CD4-positive, alpha-beta memory T cell (primary cell): ENCODE measurements at regions not wholly inside any gene's neighbourhood (a gene's known extent, or its start where the extent isn't known, plus 50 kb on each side); places are given as distances from the start of the nearest gene placed in this dataset.

Experiments
- CTCF ChIA-PET: fragments of 350-600 bp; sonication (Branson Sonifier 250); formaldehyde crosslinking; loops from one replicate; lab custom pipeline; 2021; ENCODE audit warnings: inconsistent platforms; ENCODE audit not compliant: partially characterized antibody; lab: Charles Lee
- POLR2A ChIA-PET: fragments of 350-600 bp; sonication (Branson Sonifier 250); formaldehyde crosslinking; loops from one replicate; lab custom pipeline; 2021; ENCODE audit not compliant: partially characterized antibody; lab: Charles Lee
- DNase-seq, 5 donors: peaks; one replicate each; pipeline versions ENCODE4 v3.0.0 to v3.0.0-alpha.2; 2020 to 2022; ENCODE audit warnings: mixed read lengths in 1 of 5
- H3K27ac ChIP-seq: one replicate; pipeline ENCODE4 v1.7.0; 2013; ENCODE audit warnings: low read depth, low read length
- H3K27me3 ChIP-seq: 2 replicates; pipeline ENCODE4 v1.7.0; 2013; ENCODE audit warnings: mild to moderate bottlenecking, low read length, moderate library complexity; ENCODE audit not compliant: insufficient read depth
- H3K36me3 ChIP-seq: 2 replicates; pipeline ENCODE4 v1.7.0; 2013; ENCODE audit warnings: mild to moderate bottlenecking, low read length, moderate library complexity; ENCODE audit not compliant: insufficient read depth
- H3K4me1 ChIP-seq: 2 replicates; pipeline ENCODE4 v1.7.0; 2013; ENCODE audit warnings: mild to moderate bottlenecking, low read length, moderate library complexity; ENCODE audit not compliant: insufficient read depth
- H3K4me3 ChIP-seq, 2 donors: one replicate each; pipeline ENCODE4 v1.7.0; 2013; ENCODE audit warnings: low read length in 2 of 2, mild to moderate bottlenecking in 1 of 2
- H3K9me3 ChIP-seq, 2 donors: one replicate each; pipeline ENCODE4 v1.7.0; 2013; ENCODE audit warnings: low read length in 2 of 2, control low read depth in 1 of 2; ENCODE audit not compliant: control insufficient read depth in 1 of 2
- H3K27ac Mint-ChIP-seq, 7 donors: one replicate each; pipeline ENCODE4 v1.8.0; 2020 to 2021; ENCODE audit warnings: mixed read lengths in 7 of 7, mild to moderate bottlenecking in 6 of 7, inconsistent platforms in 3 of 7, moderate library complexity in 3 of 7
- H3K27me3 Mint-ChIP-seq, 2 donors: one replicate each; pipeline ENCODE4 v1.8.0; 2020 to 2021; ENCODE audit warnings: mixed read lengths in 2 of 2
- H3K36me3 Mint-ChIP-seq, 2 donors: one replicate each; pipeline ENCODE4 v1.8.0; 2020 to 2021; ENCODE audit warnings: mixed read lengths in 2 of 2, inconsistent platforms in 1 of 2, mild to moderate bottlenecking in 1 of 2
- H3K4me1 Mint-ChIP-seq, 4 donors: one replicate each; pipeline ENCODE4 v1.8.0; 2020 to 2021; ENCODE audit warnings: mixed read lengths in 4 of 4, mild to moderate bottlenecking in 1 of 4
- H3K4me3 Mint-ChIP-seq, 8 donors: one replicate each; pipeline ENCODE4 v1.8.0; 2020 to 2021; ENCODE audit warnings: mixed read lengths in 8 of 8, mild to moderate bottlenecking in 7 of 8, moderate library complexity in 6 of 8, inconsistent platforms in 3 of 8
- H3K9me3 Mint-ChIP-seq, 8 donors: one replicate each; pipeline ENCODE4 v1.8.0; 2020 to 2021; ENCODE audit warnings: mixed read lengths in 8 of 8, mild to moderate bottlenecking in 5 of 8, inconsistent platforms in 3 of 8, moderate library complexity in 1 of 8
- intact Hi-C: fragments of 100-400 bp; cut with micrococcal nuclease; formaldehyde crosslinking; loops from one replicate; pipeline ENCODE4 v1.15.1; 2023

DNA sequence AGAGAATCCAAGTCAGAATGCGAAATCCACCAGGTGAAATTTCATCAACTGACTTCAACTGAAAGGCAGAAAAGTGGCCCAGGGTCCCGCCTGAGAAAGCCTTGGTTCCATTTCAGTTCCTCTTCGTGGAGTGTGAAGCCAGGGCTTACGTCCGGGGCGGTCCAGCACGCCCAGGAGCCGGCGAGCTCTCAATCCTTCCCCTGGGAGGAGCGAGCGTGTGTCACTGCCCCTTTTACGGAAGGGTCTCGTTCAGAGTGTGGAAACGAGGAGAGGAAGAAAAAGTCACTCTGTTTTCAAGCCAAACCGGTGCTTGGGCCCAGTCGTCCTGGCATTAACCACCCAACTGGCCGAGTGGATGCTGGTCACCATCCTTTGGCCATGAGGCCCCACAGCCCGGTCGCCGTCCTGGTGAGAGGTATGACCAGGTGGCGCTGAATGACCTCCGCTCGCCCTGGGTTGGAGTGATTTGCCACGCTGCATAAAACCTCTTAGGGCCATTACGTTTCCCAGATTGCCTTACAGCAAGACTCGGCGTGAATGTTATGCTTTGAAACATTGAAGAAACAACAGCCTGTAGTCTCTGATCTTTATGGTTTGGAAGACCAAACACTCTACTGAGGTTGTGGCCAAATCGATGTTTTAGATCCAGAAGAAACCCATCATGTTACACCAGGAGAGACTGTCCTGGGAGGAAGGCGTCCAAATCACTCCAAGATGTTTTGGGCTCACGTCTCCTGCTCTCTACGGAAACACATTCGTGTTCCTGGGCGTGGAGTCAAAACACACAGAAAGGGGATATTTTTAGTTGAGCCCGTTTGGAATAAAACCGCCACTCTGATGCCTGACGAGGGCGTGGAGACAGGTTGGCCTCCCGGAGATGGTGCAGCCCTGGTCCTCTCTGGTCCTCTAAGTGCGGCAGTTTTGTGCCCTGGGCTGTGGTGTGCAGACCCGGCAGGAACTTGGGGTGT is 93.6 kb upstream of the ACTRT2 start:
- H3K4me3 Mint-ChIP-seq, result no peak overlapping the region
- Histone ChIP-seq H3K27me3 (no peaks in the 10 kb centered on the region), H3K4me1 (no peaks in the 10 kb centered on the region), H3K27ac (no peak overlapping the region), H3K9me3 (no peaks in the 10 kb centered on the region), H3K4me3 (no peak overlapping the region), H3K36me3 (no peaks in the 10 kb centered on the region)
- DNase-seq, result no peak
- intact Hi-C loops, result no loop called here
- peaks cover 0 to 9% of the 10 kb centered on the region in 2 donors for H3K27me3 Mint-ChIP-seq
- no peaks in the 10 kb centered on the region for H3K36me3 Mint-ChIP-seq
- no peak overlapping the region for H3K27ac Mint-ChIP-seq
- H3K9me3 Mint-ChIP-seq, result no peaks in the 10 kb centered on the region
- POLR2A ChIA-PET, result no interaction called here
- CTCF ChIA-PET, result interaction anchor here (0.6 kb wide), 1 partner anchor 771 kb away, joined by 3 read pairs; no protein-coding TSS in a partner anchor
- H3K4me1 Mint-ChIP-seq, result no peaks in the 10 kb centered on the region

DNA sequence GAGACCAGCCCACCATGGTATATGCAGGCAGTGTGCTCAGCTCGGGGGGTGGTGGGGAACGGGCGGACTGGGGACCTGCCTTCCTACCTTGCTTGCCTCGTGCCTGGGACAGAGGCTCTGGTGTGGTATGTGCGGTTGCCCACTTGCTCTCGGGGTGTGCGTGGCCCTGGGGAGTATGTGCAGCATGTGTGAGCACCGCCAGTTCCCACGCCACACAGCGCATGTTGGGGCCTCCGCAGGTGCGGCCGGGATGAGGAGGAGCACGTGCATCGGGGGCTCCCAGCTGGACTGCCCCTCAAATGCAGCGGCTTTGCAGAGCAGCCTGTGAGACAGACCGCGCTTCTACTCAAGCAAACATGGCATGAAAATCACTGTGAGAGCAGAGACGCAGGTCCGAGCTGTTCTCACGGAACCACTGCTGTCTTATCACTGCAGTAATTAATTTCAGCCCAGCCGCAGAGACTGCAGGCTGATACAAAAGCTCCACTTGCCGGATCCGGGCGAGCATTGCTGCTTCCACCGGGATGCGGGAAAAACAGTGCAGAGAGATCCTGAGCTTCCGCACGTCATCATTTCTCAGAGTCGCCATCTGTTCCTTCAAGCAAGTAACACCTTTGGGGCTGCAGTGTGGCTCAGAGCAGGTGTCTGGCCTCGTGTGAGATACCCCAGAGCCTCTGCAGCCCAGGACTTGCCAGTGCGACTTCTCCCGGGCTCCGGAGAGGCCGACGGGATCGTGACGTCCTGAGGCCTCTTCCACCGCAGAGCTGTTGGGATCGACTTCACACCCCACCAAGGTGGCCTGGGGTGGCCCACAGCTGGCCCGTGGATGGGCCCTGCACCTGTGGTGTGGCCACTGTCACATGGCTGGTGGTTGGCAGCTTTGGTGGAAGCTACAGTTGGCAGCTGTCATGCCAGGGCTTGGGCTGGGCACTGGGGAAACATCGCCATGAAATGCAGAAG is 92.6 kb upstream of the ACTRT2 start:
- Histone ChIP-seq H3K4me1 (no peaks in the 10 kb centered on the region), H3K27ac (no peak overlapping the region), H3K36me3 (no peaks in the 10 kb centered on the region), H3K4me3 (no peak overlapping the region), H3K27me3 (no peaks in the 10 kb centered on the region), H3K9me3 (no peaks in the 10 kb centered on the region)
- no peak for DNase-seq
- no peak overlapping the region for H3K4me3 Mint-ChIP-seq
- H3K4me1 Mint-ChIP-seq, result no peaks in the 10 kb centered on the region
- ChIA-PET CTCF (no interaction called here), POLR2A (no interaction called here)
- intact Hi-C loops, result no loop called here
- no peaks in the 10 kb centered on the region for H3K36me3 Mint-ChIP-seq
- no peaks in the 10 kb centered on the region for H3K9me3 Mint-ChIP-seq
- H3K27ac Mint-ChIP-seq, result no peak overlapping the region
- peaks cover 0 to 9% of the 10 kb centered on the region in 2 donors for H3K27me3 Mint-ChIP-seq

DNA sequence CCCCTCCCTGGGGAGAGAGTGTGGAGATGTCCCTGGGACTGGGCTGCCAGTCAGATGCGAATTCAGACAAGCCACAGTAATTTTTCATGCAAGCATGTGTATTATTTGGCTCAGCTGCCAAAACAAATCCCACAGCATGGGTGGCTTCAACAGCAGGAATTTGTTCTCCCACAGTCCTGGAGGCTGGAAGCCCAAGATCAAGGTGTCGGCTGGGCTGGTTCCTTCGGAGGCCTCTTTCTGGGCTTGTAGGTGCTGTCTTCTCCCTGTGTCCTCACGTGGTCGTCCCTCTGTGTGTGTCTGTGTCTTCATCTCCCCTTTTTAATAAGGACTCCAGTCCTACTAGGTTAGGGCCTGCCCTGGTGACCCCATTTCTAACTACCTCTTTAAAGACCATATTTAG is 91.9 kb upstream of the ACTRT2 start:
- Mint-ChIP-seq H3K27me3 (peaks cover 0 to 9% of the 10 kb centered on the region in 2 donors), H3K4me3 (no peak overlapping the region), H3K9me3 (no peaks in the 10 kb centered on the region), H3K27ac (no peak overlapping the region), H3K36me3 (no peaks in the 10 kb centered on the region), H3K4me1 (no peaks in the 10 kb centered on the region)
- Histone ChIP-seq H3K4me3 (no peak overlapping the region), H3K4me1 (no peaks in the 10 kb centered on the region), H3K9me3 (no peaks in the 10 kb centered on the region), H3K36me3 (no peaks in the 10 kb centered on the region), H3K27me3 (no peaks in the 10 kb centered on the region), H3K27ac (no peak overlapping the region)
- DNase-seq, result no peak
- POLR2A ChIA-PET, result no interaction called here
- CTCF ChIA-PET, result no interaction called here
- intact Hi-C loops, result no loop called here

DNA sequence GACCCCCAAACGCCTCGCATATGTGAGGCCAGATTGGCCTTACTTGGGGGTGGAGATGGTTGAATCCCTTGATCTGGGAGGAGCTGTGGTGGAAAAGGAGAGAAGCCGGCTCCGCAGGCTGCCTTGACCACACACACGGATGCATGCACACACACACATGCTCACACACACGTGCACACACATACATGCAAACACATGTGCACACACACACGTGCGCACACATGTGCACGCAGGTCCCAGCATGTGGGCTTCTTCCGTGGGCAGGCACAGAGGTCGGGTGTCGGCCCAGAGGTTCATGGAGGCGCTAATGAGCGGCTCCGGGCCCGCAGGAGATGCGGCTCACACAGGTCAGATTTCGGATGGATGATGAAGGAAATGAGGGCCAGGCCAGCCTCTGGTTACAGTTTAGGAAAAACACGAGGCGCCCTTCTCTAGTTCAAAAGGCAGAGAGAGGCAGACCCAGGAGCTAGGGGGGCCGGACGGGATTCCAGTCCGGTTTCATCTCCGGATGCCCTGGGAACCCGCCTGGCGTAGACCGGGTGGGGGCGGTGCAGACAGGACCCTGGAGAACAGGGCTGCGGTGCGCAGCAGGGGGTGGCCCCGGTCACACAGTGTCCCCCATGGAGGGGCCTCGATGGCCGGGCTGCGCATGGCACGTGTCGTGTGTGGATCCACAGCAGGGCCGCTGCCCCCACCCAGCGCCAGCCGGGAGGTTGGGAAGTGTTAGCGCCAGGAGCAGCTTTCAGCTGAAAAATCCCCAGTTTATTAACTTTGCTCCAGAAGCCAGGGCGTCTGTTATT is 91.1 kb upstream of the ACTRT2 start:
- intact Hi-C loops, result no loop called here
- no peaks in the 10 kb centered on the region for H3K9me3 ChIP-seq
- POLR2A ChIA-PET, result no interaction called here
- DNase-seq, result no peak
- no peak overlapping the region for H3K4me3 ChIP-seq
- H3K27ac Mint-ChIP-seq, result no peak overlapping the region
- H3K27ac ChIP-seq, result no peak overlapping the region
- CTCF ChIA-PET, result no interaction called here
- no peaks in the 10 kb centered on the region for H3K27me3 ChIP-seq
- H3K36me3 ChIP-seq, result no peaks in the 10 kb centered on the region
- H3K4me1 Mint-ChIP-seq, result no peaks in the 10 kb centered on the region
- no peaks in the 10 kb centered on the region for H3K4me1 ChIP-seq
- H3K9me3 Mint-ChIP-seq, result no peaks in the 10 kb centered on the region
- H3K36me3 Mint-ChIP-seq, result no peaks in the 10 kb centered on the region
- H3K27me3 Mint-ChIP-seq, result peaks cover 0 to 9% of the 10 kb centered on the region in 2 donors
- no peak overlapping the region for H3K4me3 Mint-ChIP-seq

DNA sequence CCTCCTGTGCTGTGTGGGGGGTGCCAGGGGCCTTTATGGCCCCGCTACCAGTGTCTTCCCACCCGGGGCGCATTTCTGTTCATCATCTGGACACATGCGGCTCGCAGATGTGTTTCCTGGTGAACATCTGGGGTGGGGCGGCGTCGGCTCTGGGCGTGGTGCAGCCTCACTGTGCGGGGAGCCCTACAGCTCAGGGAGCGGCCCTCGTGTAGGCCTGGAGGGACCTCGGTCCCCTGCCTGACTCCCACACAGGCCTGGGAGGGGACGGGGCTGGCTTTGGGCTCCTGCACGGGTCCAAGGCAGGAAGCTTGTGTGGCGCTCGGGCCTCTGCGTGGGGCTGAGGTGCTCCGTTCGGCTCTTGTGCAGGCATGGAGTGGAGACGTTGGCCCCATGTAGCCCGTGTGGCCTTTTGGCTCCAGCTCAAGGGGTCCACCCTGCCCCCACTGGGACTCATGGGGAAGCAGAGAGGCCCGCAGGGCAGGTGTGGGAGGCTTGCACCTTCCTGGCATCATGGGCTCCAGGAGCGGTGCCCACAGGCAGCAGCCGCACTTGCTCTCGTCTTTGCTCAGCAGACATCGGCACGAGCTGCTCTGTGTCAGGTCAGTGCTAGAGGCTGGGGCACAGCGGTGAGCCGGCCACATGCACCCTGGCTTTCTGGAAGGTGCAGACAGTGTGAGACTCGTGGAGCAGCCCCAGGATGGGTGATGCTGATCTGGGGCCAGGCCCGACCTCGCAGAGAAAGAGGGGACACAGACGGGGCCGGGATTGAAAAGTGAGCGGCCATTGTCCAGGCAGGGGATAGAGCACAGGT is 90.1 kb upstream of the ACTRT2 start:
- H3K27me3 Mint-ChIP-seq, result peaks cover 0 to 9% of the 10 kb centered on the region in 2 donors
- intact Hi-C loops, result no loop called here
- H3K9me3 ChIP-seq, result no peaks in the 10 kb centered on the region

DNA sequence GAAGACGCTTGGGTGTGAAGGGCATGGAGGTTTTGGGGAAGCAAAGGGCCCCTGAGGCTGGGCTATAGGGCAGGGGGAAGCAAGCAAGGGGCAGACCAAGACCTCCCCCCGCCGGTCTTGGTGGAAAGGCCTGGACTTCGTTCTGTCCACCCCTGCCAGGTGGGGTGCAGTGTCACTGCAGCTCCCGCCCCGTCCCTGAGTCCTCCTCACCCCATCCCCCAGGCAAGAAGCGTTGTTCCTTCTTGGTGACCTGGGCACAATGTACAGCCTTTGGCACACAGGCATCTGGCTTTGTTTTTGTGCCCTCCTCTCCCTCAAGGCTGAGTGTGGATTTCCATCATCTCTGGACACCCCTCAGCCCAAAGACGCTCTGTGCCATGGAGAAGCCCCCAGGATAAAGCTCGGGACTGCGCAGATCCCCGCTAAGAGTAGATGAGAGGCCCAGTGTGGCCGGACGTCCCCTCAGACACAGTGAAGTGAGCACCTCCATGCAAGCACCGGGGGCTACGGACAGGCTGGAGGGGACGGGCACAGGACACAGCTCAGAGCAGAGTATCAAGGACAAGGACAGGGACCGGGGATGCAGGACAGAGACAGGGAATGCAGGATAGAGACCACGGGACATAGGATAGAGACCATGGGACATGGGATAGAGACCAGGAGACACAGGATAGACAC is 89.4 kb upstream of the ACTRT2 start:
- DNase-seq, result no peak
- H3K4me1 ChIP-seq, result no peaks in the 10 kb centered on the region
- no peak overlapping the region for H3K27ac ChIP-seq
- Mint-ChIP-seq H3K4me1 (no peaks in the 10 kb centered on the region), H3K4me3 (no peak overlapping the region), H3K27me3 (peaks cover 0 to 9% of the 10 kb centered on the region in 2 donors), H3K27ac (no peak overlapping the region), H3K9me3 (peaks cover 0 to 2% (median 0%) of the 10 kb centered on the region in 8 donors), H3K36me3 (no peaks in the 10 kb centered on the region)
- no peaks in the 10 kb centered on the region for H3K9me3 ChIP-seq
- H3K36me3 ChIP-seq, result no peaks in the 10 kb centered on the region
- ChIA-PET POLR2A (no interaction called here), CTCF (no interaction called here)
- intact Hi-C loops, result no loop called here
- H3K4me3 ChIP-seq, result no peak overlapping the region
- no peaks in the 10 kb centered on the region for H3K27me3 ChIP-seq

More for the DNA sequence above, 90.1 kb upstream of the ACTRT2 start:
- H3K4me3 Mint-ChIP-seq, result no peak overlapping the region
- no peaks in the 10 kb centered on the region for H3K4me1 Mint-ChIP-seq
- Histone ChIP-seq H3K27me3 (no peaks in the 10 kb centered on the region), H3K4me1 (no peaks in the 10 kb centered on the region), H3K36me3 (no peaks in the 10 kb centered on the region), H3K27ac (no peak overlapping the region), H3K4me3 (no peak overlapping the region)
- H3K9me3 Mint-ChIP-seq, result peaks cover 0 to 2% (median 0%) of the 10 kb centered on the region in 8 donors
- no peak for DNase-seq
- CTCF ChIA-PET, result no interaction called here
- no peaks in the 10 kb centered on the region for H3K36me3 Mint-ChIP-seq
- POLR2A ChIA-PET, result no interaction called here
- H3K27ac Mint-ChIP-seq, result no peak overlapping the region
